ENCODE measurements at regions not wholly inside any gene's neighbourhood (a gene's known extent, or its start where the extent isn't known, plus 50 kb on each side); places are given as distances from the start of the nearest gene placed in this dataset.
A peak's percentile ranks its signal among the peaks of the same experiment; 100 is the strongest.

DNA sequence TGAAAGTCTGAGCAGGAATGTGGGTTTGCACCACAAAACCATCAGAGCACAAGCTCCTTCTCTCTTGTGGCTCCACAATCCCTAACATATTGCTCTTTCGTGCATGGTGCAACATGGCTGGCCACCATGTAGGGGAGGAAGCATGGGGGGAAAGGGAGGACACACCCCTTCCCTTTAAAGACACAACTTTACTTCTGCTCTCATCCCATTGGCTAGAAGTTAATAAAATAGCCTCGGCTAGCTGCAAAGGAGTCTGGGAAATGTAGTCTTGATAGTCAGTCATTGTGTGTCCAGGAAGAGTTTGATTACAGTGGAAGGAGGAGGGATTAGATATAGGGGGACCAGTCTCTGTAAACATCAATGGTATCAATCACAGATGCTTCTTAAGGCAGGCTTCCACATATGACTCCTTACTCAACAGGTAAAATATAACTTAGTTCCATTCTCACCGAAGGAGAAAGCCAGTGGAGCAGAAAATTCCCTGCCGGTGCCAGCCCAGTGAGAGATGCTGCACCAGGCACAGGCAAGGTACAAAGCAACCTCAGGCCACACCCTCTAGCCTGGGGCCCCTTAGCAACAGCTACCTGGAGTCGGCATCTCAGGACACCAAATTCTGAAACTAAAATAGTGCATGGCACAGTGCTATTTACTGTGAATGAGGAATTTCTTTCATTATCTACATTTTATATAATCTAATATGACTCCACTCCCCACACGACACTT, 124.7 kb upstream of the CTBP2 start:
- ATAC-seq (no peak), DNase-seq (no peak)
- H3K36me3 Mint-ChIP-seq = peaks cover 0 to 12% (median 0%) of the 10 kb centered on the region in 3 donors
- H3K4me1 Mint-ChIP-seq = peaks cover 0 to 1% (median 0%) of the 10 kb centered on the region in 4 donors
- peaks cover 9 to 55% (median 35%) of the 10 kb centered on the region in 5 donors for H3K27me3 Mint-ChIP-seq
- POLR2A ChIA-PET = no interaction called here
- H3K4me3 Mint-ChIP-seq = no peak overlapping the region
- H3K27ac Mint-ChIP-seq = no peak overlapping the region
- peaks cover 0 to 23% (median 5%) of the 10 kb centered on the region in 9 donors for H3K9me3 Mint-ChIP-seq

DNA sequence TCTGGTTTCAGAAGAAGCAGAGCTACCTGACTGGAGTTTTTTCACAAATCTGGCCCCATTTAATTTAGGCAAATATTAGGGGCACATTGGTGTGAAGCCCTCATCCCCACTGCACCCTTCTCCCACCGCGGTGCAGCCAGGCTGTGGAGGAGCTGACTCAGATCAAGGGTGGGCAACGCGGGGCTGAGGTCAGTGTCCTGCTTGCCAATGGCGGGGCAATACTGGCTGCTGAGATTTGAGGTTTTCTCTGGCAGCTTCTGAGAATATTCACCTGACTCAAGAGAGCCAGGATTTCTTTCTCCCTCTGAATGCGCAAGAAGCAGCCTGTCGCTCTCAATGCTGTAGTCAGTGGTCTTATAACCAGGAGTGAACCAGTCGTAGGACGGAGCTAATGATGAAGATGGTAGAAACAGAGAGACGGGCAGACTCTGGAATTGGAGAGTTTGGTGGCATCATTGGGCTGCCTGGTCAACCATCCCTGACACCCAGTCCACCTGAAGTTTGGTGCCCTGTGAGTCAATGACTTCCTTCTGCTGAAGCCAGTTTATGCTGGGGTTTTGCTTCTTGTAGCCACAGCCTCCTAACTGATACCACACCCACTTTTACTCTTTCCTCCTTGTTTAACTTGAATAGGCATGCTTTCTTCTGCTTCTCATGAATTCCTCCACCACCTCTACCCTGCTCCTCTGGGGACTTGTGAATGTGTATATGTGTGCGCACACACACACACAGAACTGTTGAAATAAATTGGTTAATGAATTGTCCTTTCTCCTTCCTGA, 123.7 kb upstream of the CTBP2 start:
- POLR2A ChIA-PET = no interaction called here
- no peak for DNase-seq
- H3K36me3 Mint-ChIP-seq = peaks cover 0 to 12% (median 0%) of the 10 kb centered on the region in 3 donors
- peaks cover 6 to 55% (median 35%) of the 10 kb centered on the region in 5 donors for H3K27me3 Mint-ChIP-seq
- H3K27ac Mint-ChIP-seq = no peak overlapping the region
- peaks cover 0 to 21% (median 5%) of the 10 kb centered on the region in 9 donors for H3K9me3 Mint-ChIP-seq
- no peak for ATAC-seq
- peaks cover 0 to 1% (median 0%) of the 10 kb centered on the region in 4 donors for H3K4me1 Mint-ChIP-seq
- no peak overlapping the region for H3K4me3 Mint-ChIP-seq

DNA sequence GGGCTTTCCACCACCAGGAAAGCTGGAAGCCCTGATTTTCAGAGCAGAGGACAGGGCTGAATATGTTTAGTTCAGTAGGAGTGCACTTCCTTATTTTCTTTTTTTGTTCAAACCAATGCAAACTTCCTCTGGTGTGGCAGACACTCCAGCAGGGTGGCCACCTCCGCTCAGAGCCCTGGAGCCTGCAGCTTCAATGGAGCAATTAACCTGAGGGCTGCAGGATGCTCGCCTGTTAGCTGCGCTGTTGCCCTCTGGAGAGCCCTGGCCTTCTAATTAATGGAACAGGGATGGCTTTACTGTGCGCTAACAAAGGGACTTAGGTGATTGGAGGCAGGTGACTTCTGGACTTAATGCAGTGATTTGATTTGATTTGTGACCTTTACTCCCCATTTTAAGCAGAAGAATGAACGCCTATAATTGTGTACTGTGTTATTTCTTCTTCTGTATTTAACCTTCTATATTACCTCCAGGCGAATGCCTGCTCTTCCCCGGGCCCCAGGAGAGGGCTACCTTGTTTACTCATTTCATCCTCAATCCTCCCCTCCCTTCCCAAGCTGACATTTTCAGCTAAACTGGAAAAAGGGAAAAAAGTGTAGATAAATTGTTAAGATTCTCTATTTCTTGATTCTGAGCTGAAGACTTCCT, 123.0 kb upstream of the CTBP2 start:
- H3K9me3 Mint-ChIP-seq = peaks cover 0 to 18% (median 5%) of the 10 kb centered on the region in 9 donors
- ATAC-seq (no peak), DNase-seq (no peak)
- POLR2A ChIA-PET = no interaction called here
- H3K4me1 Mint-ChIP-seq = peaks cover 0 to 1% (median 0%) of the 10 kb centered on the region in 4 donors
- peak overlapping the region in 1 of 10 donors; percentile 31 for H3K27ac Mint-ChIP-seq
- H3K36me3 Mint-ChIP-seq = peaks cover 0 to 12% (median 0%) of the 10 kb centered on the region in 3 donors
- H3K4me3 Mint-ChIP-seq = no peak overlapping the region
- H3K27me3 Mint-ChIP-seq = peaks cover 6 to 53% (median 34%) of the 10 kb centered on the region in 5 donors

DNA sequence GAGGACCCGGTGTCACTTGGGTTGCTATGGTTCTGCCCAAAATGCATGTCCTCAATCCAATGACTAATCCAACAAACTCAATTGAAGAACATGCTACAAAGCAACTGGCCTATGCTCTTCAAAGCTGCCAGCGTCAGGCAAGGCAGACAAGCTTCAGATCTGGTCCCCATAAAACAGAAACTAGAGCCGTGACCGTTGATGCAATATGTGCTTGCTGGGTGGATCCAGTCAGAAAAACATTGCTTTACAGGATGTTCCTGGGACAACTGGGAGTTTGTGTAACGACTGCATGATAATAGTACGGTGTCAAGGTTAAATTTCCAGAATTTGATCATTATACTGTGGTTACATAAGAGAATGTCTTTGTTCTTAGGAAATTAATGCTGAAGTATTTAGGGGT, 120.7 kb upstream of the CTBP2 start:
- no peak overlapping the region for H3K27ac Mint-ChIP-seq
- H3K9me3 Mint-ChIP-seq = peaks cover 2 to 12% (median 3%) of the 10 kb centered on the region in 9 donors
- ATAC-seq = no peak
- H3K4me1 Mint-ChIP-seq = peaks cover 0 to 1% (median 0%) of the 10 kb centered on the region in 4 donors
- peaks cover 0 to 33% (median 23%) of the 10 kb centered on the region in 5 donors for H3K27me3 Mint-ChIP-seq
- POLR2A ChIA-PET = no interaction called here
- H3K36me3 Mint-ChIP-seq = peaks cover 0 to 3% (median 2%) of the 10 kb centered on the region in 3 donors
- no peak for DNase-seq
- H3K4me3 Mint-ChIP-seq = no peak overlapping the region

DNA sequence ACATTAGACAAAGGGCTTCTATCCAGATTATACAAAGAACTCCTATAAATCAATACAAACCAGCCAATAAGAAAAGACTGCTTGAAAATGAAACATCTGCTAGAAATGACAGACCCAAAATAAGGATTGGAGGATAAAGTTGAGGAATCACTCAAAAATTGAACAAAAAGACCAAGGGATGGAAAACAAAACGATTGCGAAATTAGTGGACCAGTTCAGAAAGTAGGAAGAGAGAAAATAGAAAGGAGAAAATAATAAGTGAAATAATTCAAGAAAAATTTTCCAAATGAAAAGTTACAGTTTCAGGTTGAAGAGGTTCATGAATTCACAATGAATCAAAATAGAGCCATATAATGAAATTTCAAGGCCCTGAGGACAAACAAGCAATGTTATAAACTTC, 115.8 kb upstream of the CTBP2 start:
- Mint-ChIP-seq H3K9me3 (peaks cover 0 to 16% (median 7%) of the 10 kb centered on the region in 9 donors), H3K4me1 (no peaks in the 10 kb centered on the region), H3K27me3 (peaks cover 2 to 9% (median 3%) of the 10 kb centered on the region in 5 donors), H3K27ac (peak overlapping the region in 1 of 10 donors; percentile 37), H3K4me3 (no peak overlapping the region), H3K36me3 (peaks cover 0 to 6% (median 3%) of the 10 kb centered on the region in 3 donors)
- POLR2A ChIA-PET = no interaction called here
- no peak for DNase-seq
- no peak for ATAC-seq

DNA sequence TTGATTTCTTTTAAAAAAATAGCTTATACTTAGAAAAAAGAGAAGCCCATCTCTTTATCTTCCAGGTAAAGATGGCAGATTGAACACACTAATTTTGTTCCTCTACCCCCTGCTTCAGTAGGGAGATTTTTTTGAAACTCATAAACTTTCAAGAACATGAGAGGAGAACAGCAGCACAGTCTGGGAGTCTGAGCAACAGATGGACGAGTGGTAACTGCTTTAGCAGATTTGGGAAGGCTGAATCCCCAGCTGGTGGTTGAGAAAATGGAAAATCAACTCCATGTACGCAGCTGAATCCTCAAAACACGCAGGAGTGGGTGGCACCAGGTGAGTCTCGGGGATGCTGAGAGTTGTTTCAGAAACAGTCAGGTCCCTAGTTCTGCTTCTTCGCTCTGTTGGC, 114.6 kb upstream of the CTBP2 start:
- no peak overlapping the region for H3K27ac Mint-ChIP-seq

DNA sequence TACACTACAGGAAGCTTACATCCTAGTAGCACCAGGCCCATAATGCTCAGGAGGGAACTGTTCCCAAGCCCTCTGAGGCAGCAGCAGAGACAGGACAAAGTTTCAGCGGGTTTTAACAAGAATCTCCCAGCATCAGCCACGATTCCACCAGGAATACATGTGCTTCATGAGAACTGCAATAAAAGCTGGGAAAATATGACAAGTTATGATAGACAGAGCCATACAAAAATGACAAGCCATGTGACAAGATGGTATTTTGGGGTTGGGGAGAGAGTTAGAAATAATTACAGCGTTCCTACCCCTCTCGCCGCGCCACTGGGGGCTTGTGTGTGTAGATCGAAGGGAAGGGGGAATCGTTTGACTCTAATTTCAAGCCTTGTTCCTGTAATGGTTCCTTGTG, 112.7 kb upstream of the CTBP2 start:
- Mint-ChIP-seq H3K27ac (no peak overlapping the region), H3K27me3 (peaks cover 0 to 18% (median 7%) of the 10 kb centered on the region in 5 donors), H3K9me3 (peaks cover 2 to 16% (median 5%) of the 10 kb centered on the region in 9 donors), H3K4me1 (no peaks in the 10 kb centered on the region), H3K36me3 (peaks cover 0 to 6% (median 3%) of the 10 kb centered on the region in 3 donors), H3K4me3 (no peak overlapping the region)
- POLR2A ChIA-PET = no interaction called here
- DNase-seq (no peak), ATAC-seq (no peak)

More for the DNA sequence above, 114.6 kb upstream of the CTBP2 start:
- POLR2A ChIA-PET = no interaction called here
- Mint-ChIP-seq H3K4me3 (no peak overlapping the region), H3K27me3 (peaks cover 2 to 15% (median 3%) of the 10 kb centered on the region in 5 donors), H3K9me3 (peaks cover 0 to 16% (median 7%) of the 10 kb centered on the region in 9 donors), H3K4me1 (no peaks in the 10 kb centered on the region), H3K36me3 (peaks cover 0 to 6% (median 3%) of the 10 kb centered on the region in 3 donors)
- DNase-seq = no peak
- ATAC-seq = no peak

DNA sequence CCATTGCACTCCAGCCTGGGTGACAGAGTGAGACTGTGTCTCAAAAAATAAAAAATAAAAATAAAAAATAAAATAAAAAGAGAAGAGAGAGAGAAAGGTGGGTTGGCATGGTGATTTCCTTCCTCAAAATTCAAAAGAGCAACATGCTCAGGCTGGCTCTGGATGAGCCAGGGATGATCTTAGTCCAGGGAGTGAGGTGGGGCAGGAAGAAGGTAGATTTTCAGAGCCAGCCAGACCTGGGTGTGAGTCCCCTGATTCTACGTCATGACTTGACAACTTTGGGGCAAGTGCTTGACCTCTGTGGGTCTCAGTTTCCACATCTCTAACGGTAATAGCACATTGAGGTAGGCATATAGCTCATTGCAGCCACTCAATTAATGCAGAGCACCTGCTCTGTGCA, 109.4 kb upstream of the CTBP2 start:
- peaks cover 0 to 2% (median 0%) of the 10 kb centered on the region in 9 donors for H3K9me3 Mint-ChIP-seq
- no peak overlapping the region for H3K4me3 Mint-ChIP-seq
- no peaks in the 10 kb centered on the region for H3K4me1 Mint-ChIP-seq
- POLR2A ChIA-PET = no interaction called here
- H3K27me3 Mint-ChIP-seq = peaks cover 0 to 17% (median 5%) of the 10 kb centered on the region in 5 donors
- H3K36me3 Mint-ChIP-seq = no peaks in the 10 kb centered on the region
- DNase-seq = no peak
- no peak overlapping the region for H3K27ac Mint-ChIP-seq
- ATAC-seq = no peak

DNA sequence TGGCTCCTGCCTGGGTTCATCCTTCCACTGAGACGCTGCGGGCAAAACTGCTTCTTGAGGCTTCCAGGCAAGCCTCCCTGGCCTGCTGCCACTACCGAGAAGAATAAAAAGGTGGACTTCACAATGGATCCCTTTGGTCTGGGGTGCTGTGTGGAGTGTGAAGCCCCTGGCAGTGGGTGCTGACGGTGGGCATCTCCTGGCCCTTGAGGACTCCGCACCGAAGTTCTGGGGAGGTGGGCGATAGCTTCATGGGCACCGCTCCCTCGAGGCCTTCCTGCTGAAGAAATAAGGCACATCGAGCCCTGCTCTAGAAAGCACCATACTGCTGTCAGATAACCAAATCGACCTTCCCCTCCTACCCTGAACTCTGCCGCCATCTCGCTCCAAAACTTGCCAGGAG, 106.6 kb upstream of the CTBP2 start:
- Mint-ChIP-seq H3K27ac (no peak overlapping the region), H3K27me3 (peaks cover 0 to 20% (median 5%) of the 10 kb centered on the region in 5 donors), H3K4me1 (no peaks in the 10 kb centered on the region), H3K36me3 (no peaks in the 10 kb centered on the region), H3K9me3 (peaks cover 0 to 4% (median 0%) of the 10 kb centered on the region in 9 donors), H3K4me3 (no peak overlapping the region)
- POLR2A ChIA-PET = no interaction called here
- DNase-seq = no peak
- no peak for ATAC-seq

DNA sequence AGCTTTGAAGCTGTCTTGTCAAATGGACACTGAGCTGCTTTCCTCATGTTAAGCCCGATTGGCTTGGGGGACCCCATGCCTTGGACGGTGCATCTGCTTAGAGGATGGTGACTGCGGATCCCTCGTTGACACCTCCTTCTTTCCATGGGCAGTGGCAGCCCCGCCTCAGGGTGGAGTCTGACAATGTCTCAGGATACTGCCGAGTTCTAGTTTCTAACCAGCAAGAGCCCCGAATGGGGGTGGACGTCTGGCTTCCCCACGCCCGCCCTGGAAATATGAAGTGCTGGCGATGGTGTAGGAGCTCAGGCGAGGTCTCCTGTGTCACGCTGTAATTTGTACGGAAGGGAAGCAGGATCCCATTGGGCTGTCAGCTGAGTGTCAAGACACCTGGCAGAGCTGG, 106.2 kb upstream of the CTBP2 start:
- DNase-seq (no peak), ATAC-seq (no peak)
- Mint-ChIP-seq H3K27ac (no peak overlapping the region), H3K4me3 (no peak overlapping the region), H3K36me3 (no peaks in the 10 kb centered on the region), H3K4me1 (no peaks in the 10 kb centered on the region), H3K9me3 (peaks cover 0 to 8% (median 0%) of the 10 kb centered on the region in 9 donors), H3K27me3 (peaks cover 0 to 20% (median 5%) of the 10 kb centered on the region in 5 donors)
- POLR2A ChIA-PET = no interaction called here

DNA sequence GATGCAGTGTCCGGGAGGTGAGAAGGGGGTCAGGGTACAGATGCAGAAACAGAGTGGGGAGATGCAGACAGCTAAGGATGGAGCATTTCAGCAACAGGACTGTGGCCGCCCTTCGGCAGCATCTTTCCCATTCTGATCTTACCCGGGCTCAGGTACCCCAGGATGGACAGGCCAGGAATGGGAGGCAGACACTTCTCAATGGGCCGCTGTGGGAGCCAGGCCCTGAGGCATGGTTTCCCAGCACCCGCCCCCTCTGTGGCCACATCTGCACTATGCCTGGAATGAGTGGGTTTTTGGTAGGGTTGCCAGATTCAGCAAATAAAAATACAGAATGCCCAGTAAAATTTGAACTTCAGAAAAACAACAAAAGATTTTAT, 105.2 kb upstream of the CTBP2 start:
- no peak for ATAC-seq
- Mint-ChIP-seq H3K4me1 (no peaks in the 10 kb centered on the region), H3K9me3 (peaks cover 0 to 16% (median 0%) of the 10 kb centered on the region in 9 donors), H3K36me3 (no peaks in the 10 kb centered on the region), H3K27me3 (peaks cover 0 to 19% (median 5%) of the 10 kb centered on the region in 5 donors), H3K4me3 (no peak overlapping the region), H3K27ac (no peak overlapping the region)
- DNase-seq = no peak
- POLR2A ChIA-PET = no interaction called here

DNA sequence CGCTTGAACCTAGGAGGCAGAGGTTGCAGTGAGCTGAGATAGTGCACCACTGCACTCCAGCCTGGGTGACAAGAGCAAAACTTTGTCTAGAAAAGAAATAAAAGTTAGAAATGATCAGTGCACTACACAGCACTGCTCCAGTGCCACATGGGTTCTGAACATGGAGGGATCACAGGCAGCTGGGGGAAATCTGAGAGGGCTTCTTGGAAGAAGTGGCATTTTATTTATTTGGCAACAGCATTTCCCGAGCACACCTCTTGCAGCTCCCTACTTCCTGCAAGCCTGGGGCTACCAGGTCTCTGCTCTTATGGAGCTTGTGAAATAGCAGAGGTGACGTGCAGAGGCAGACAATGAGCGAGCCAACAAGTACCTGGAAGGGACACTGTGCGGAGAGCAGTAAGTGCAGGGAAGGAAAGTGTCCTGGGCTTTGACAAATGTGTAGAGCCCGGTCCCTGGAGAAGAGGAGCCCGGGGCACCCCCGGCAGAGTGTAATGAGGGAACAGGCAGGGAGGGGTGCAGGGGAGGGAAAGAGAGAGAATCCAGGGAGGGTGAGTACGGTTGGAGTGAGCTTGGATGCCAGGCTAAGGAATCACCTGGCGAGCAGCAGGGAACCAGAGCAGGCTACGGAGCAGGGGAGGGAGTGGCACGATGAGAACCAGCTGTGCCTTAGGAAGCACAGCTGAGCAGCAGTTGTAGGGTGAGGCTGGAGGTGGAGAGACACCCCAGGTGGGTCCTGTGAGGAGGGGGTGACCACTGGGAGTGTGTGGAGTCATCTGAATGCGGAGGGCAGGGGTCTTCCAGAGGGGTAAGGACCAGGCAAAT, 104.6 kb upstream of the CTBP2 start:
- no peak for DNase-seq

More for the DNA sequence above, 104.6 kb upstream of the CTBP2 start:
- Mint-ChIP-seq H3K9me3 (peaks cover 0 to 16% (median 0%) of the 10 kb centered on the region in 9 donors), H3K27ac (peak overlapping the region in 1 of 10 donors; percentile 89), H3K36me3 (no peaks in the 10 kb centered on the region), H3K4me3 (no peak overlapping the region), H3K27me3 (peaks cover 1 to 13% (median 3%) of the 10 kb centered on the region in 5 donors), H3K4me1 (no peaks in the 10 kb centered on the region)
- no peak for ATAC-seq
- POLR2A ChIA-PET = no interaction called here

All from naive thymus-derived CD8-positive, alpha-beta T cell (primary cell).